GM23338 (cell line): ENCODE measurements at regions not wholly inside any gene's neighbourhood (a gene's known extent, or its start where the extent isn't known, plus 50 kb on each side); places are given as distances from the start of the nearest gene placed in this dataset.

Experiments
- ATAC-seq: fragments of 200-7000 bp; cut with Tn5 transposase; 3 replicates; pipeline ENCODE4 v1.9.1; 2020
- DNase-seq: peaks from one replicate; pipeline ENCODE4 v3.0.0-alpha.2; 2015; ENCODE audit warnings: low spot score
- H2AFZ ChIP-seq: fragments of 200-600 bp; sonication (generic); 2 replicates; pipeline ENCODE4 v1.8.0; 2016; ENCODE audit warnings: antibody characterized with exemption, mild to moderate bottlenecking, moderate library complexity
- H3F3A ChIP-seq: fragments of 200-600 bp; sonication (generic); replicated peaks from 2 replicates; pipeline ENCODE4 v1.8.0; 2017; ENCODE audit warnings: antibody characterized with exemption, mixed run types, low read depth
- H3K27ac ChIP-seq: fragments of 200-600 bp; sonication (generic); 2 replicates; pipeline ENCODE4 v1.6.1; 2016; ENCODE audit warnings: low read depth
- H3K27me3 ChIP-seq: fragments of 200-600 bp; sonication (generic); 2 replicates; pipeline ENCODE4 v1.8.0; 2016; ENCODE audit warnings: mild to moderate bottlenecking, mixed run types, moderate library complexity; ENCODE audit not compliant: insufficient read depth
- H3K36me3 ChIP-seq: fragments of 200-600 bp; sonication (generic); 2 replicates; pipeline ENCODE4 v1.8.0; 2016; ENCODE audit warnings: mild to moderate bottlenecking; ENCODE audit not compliant: insufficient read depth
- H3K4me1 ChIP-seq: fragments of 200-600 bp; sonication (generic); 2 replicates; pipeline ENCODE4 v1.8.0; 2016; ENCODE audit warnings: mild to moderate bottlenecking, moderate library complexity; ENCODE audit not compliant: insufficient read depth
- H3K4me2 ChIP-seq: fragments of 200-600 bp; sonication (generic); 2 replicates; pipeline ENCODE4 v1.7.1; 2017; ENCODE audit warnings: mixed run types
- H3K4me3 ChIP-seq: fragments of 200-600 bp; sonication (generic); 2 replicates; pipeline ENCODE4 v1.6.1; 2016; ENCODE audit warnings: mixed run types
- H3K79me2 ChIP-seq: fragments of 200-600 bp; sonication (generic); replicated peaks from 2 replicates; pipeline ENCODE4 v1.8.0; 2017; ENCODE audit warnings: mild to moderate bottlenecking; ENCODE audit not compliant: insufficient read depth
- H3K9me2 ChIP-seq: fragments of 200-600 bp; sonication (generic); 2 replicates; pipeline ENCODE4 v1.8.0; 2017; ENCODE audit not compliant: insufficient read depth
- H4K20me1 ChIP-seq: fragments of 200-600 bp; sonication (generic); replicated peaks from 2 replicates; pipeline ENCODE4 v1.8.0; 2017; ENCODE audit warnings: mild to moderate bottlenecking; ENCODE audit not compliant: insufficient read depth
- H3K27ac Mint-ChIP-seq: 2 replicates; pipeline ENCODE4 v1.8.0; 2020; ENCODE audit warnings: inconsistent platforms, mild to moderate bottlenecking, moderate library complexity, mixed read lengths
- H3K27me3 Mint-ChIP-seq: 3 replicates; pipeline ENCODE4 v1.8.0; 2022; ENCODE audit warnings: low read depth, mild to moderate bottlenecking, moderate library complexity, mixed read lengths, inconsistent platforms; ENCODE audit not compliant: insufficient read depth, poor library complexity
- H3K36me3 Mint-ChIP-seq: 3 replicates; pipeline ENCODE4 v1.8.0; 2021; ENCODE audit warnings: low read depth, mild to moderate bottlenecking, inconsistent platforms, moderate library complexity, mixed read lengths
- H3K4me1 Mint-ChIP-seq: 3 replicates; pipeline ENCODE4 v1.8.0; 2020; ENCODE audit warnings: mild to moderate bottlenecking, inconsistent platforms, mixed read lengths
- H3K4me3 Mint-ChIP-seq: 3 replicates; pipeline ENCODE4 v1.8.0; 2021; ENCODE audit warnings: moderate library complexity, mild to moderate bottlenecking, inconsistent platforms, mixed read lengths
- H3K9me3 Mint-ChIP-seq: 3 replicates; pipeline ENCODE4 v1.8.0; 2020; ENCODE audit warnings: moderate library complexity, mild to moderate bottlenecking, inconsistent platforms, mixed read lengths
- CREB1 ChIP-seq: fragments of 250-450 bp; sonication (Bioruptor Pico); IDR thresholded peaks from 2 replicates; pipeline ENCODE4 v1.5.0; 2020; ENCODE audit warnings: low read depth, mild to moderate bottlenecking, moderate library complexity
- EZH2 ChIP-seq: fragments of 200-600 bp; sonication (generic); IDR thresholded peaks from one replicate; pipeline ENCODE4 v1.8.0; 2017; ENCODE audit warnings: antibody characterized with exemption, mild to moderate bottlenecking, low read depth; ENCODE audit not compliant: unreplicated experiment
- EZH2phosphoT487 ChIP-seq: fragments of 200-600 bp; sonication (generic); IDR thresholded peaks from one replicate; pipeline ENCODE4 v1.8.1; 2018; ENCODE audit warnings: antibody characterized with exemption; ENCODE audit not compliant: unreplicated experiment
- JUNB ChIP-seq: IDR thresholded peaks from one replicate; pipeline ENCODE4 v1.6.1; 2016; ENCODE audit warnings: antibody characterized with exemption; ENCODE audit not compliant: unreplicated experiment
- NANOG ChIP-seq: IDR thresholded peaks from 2 replicates; pipeline ENCODE4 v1.6.1; 2016; ENCODE audit warnings: antibody characterized with exemption, borderline replicate concordance
- POLR2AphosphoS5 ChIP-seq: IDR thresholded peaks from 2 replicates; pipeline ENCODE4 v1.6.1; 2016; ENCODE audit warnings: antibody characterized with exemption, low read depth
- STAT1 ChIP-seq: IDR thresholded peaks from one replicate; pipeline ENCODE4 v1.6.1; 2016; ENCODE audit warnings: antibody characterized with exemption; ENCODE audit not compliant: unreplicated experiment
- ZNF114 ChIP-seq: fragments of 250-450 bp; sonication (Bioruptor Pico); IDR thresholded peaks from 2 replicates; pipeline ENCODE4 v1.5.0; 2020; ENCODE audit warnings: mild to moderate bottlenecking, moderate library complexity
- ZNF331 ChIP-seq: fragments of 250-450 bp; sonication (Bioruptor Pico); IDR thresholded peaks from 2 replicates; pipeline ENCODE4 v1.5.0; 2020; ENCODE audit warnings: low read depth, mild to moderate bottlenecking, moderate library complexity
- TF ChIP-seq, protein P1 (sequence below): fragments of 250-450 bp; sonication (Bioruptor Pico); IDR thresholded peaks from 2 replicates; pipeline ENCODE4 v1.5.0; 2020; ENCODE audit warnings: mild to moderate bottlenecking, moderate library complexity
- TF ChIP-seq, protein P2 (sequence below): IDR thresholded peaks from 2 replicates; pipeline ENCODE4 v1.6.1; 2016; ENCODE audit warnings: antibody characterized with exemption
- TF ChIP-seq, protein P3 (sequence below): IDR thresholded peaks from one replicate; pipeline ENCODE4 v1.6.1; 2018; ENCODE audit warnings: antibody characterized with exemption; ENCODE audit not compliant: unreplicated experiment
- TF ChIP-seq, protein P4 (sequence below), 2 experiments: fragments of 200-600 bp in 1 of 2; sonication (generic) in 1 of 2; conservative IDR thresholded peaks; 2 replicates each; pipeline versions ENCODE4 v1.5.1 to v1.6.1; 2016 to 2017; ENCODE audit warnings: antibody characterized with exemption in 2 of 2, low read depth in 2 of 2, mild to moderate bottlenecking in 2 of 2, moderate library complexity in 1 of 2

DNA sequence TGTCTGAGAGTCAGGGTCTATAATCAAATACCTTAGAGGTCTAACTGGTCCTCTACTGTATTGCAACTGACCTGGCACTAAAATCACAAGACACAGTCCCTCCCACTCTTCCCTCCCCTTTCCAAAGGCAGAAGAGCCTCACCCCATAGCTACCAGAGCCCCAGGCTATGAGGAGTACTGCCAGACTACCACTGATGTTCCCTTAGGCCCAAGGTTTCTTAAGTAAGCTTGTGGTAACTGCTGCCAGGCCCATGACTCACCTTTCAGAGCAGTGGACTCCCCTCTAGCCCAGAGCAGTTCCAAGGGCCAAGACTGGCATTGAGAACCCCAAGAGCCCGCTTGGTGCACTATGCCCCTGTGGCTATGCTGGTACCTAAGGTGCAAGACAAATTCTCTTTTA lies 1193.4 kb downstream of the DSC3 start:
- no peak for ATAC-seq
- DNase-seq = no peak
- TF ChIP-seq CREB1 (CRISPR knock-in tag) = no peak
- TF ChIP-seq STAT1 = no peak
- TF ChIP-seq JUNB = no peak
- TF ChIP-seq EZH2phosphoT487 = no peak
- TF ChIP-seq EZH2 = no peak
- TF ChIP-seq ZNF331 (CRISPR knock-in tag) = no peak
- TF ChIP-seq, protein P1, sequence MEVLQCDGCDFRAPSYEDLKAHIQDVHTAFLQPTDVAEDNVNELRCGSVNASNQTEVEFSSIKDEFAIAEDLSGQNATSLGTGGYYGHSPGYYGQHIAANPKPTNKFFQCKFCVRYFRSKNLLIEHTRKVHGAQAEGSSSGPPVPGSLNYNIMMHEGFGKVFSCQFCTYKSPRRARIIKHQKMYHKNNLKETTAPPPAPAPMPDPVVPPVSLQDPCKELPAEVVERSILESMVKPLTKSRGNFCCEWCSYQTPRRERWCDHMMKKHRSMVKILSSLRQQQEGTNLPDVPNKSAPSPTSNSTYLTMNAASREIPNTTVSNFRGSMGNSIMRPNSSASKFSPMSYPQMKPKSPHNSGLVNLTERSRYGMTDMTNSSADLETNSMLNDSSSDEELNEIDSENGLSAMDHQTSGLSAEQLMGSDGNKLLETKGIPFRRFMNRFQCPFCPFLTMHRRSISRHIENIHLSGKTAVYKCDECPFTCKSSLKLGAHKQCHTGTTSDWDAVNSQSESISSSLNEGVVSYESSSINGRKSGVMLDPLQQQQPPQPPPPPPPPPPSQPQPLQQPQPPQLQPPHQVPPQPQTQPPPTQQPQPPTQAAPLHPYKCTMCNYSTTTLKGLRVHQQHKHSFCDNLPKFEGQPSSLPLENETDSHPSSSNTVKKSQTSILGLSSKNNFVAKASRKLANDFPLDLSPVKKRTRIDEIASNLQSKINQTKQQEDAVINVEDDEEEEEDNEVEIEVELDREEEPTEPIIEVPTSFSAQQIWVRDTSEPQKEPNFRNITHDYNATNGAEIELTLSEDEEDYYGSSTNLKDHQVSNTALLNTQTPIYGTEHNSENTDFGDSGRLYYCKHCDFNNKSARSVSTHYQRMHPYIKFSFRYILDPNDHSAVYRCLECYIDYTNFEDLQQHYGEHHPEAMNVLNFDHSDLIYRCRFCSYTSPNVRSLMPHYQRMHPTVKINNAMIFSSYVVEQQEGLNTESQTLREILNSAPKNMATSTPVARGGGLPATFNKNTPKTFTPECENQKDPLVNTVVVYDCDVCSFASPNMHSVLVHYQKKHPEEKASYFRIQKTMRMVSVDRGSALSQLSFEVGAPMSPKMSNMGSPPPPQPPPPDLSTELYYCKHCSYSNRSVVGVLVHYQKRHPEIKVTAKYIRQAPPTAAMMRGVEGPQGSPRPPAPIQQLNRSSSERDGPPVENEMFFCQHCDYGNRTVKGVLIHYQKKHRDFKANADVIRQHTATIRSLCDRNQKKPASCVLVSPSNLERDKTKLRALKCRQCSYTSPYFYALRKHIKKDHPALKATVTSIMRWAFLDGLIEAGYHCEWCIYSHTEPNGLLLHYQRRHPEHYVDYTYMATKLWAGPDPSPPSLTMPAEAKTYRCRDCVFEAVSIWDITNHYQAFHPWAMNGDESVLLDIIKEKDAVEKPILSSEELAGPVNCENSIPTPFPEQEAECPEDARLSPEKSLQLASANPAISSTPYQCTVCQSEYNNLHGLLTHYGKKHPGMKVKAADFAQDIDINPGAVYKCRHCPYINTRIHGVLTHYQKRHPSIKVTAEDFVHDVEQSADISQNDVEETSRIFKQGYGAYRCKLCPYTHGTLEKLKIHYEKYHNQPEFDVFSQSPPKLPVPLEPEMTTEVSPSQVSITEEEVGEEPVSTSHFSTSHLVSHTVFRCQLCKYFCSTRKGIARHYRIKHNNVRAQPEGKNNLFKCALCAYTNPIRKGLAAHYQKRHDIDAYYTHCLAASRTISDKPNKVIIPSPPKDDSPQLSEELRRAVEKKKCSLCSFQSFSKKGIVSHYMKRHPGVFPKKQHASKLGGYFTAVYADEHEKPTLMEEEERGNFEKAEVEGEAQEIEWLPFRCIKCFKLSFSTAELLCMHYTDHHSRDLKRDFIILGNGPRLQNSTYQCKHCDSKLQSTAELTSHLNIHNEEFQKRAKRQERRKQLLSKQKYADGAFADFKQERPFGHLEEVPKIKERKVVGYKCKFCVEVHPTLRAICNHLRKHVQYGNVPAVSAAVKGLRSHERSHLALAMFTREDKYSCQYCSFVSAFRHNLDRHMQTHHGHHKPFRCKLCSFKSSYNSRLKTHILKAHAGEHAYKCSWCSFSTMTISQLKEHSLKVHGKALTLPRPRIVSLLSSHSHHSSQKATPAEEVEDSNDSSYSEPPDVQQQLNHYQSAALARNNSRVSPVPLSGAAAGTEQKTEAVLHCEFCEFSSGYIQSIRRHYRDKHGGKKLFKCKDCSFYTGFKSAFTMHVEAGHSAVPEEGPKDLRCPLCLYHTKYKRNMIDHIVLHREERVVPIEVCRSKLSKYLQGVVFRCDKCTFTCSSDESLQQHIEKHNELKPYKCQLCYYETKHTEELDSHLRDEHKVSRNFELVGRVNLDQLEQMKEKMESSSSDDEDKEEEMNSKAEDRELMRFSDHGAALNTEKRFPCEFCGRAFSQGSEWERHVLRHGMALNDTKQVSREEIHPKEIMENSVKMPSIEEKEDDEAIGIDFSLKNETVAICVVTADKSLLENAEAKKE (CRISPR knock-in tag) = no peak
- TF ChIP-seq ZNF114 (CRISPR knock-in tag) = no peak
- TF ChIP-seq POLR2AphosphoS5 = no peak
- TF ChIP-seq, protein P2, sequence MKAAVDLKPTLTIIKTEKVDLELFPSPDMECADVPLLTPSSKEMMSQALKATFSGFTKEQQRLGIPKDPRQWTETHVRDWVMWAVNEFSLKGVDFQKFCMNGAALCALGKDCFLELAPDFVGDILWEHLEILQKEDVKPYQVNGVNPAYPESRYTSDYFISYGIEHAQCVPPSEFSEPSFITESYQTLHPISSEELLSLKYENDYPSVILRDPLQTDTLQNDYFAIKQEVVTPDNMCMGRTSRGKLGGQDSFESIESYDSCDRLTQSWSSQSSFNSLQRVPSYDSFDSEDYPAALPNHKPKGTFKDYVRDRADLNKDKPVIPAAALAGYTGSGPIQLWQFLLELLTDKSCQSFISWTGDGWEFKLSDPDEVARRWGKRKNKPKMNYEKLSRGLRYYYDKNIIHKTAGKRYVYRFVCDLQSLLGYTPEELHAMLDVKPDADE = no peak
- no peak for TF ChIP-seq NANOG
- TF ChIP-seq, protein P3, sequence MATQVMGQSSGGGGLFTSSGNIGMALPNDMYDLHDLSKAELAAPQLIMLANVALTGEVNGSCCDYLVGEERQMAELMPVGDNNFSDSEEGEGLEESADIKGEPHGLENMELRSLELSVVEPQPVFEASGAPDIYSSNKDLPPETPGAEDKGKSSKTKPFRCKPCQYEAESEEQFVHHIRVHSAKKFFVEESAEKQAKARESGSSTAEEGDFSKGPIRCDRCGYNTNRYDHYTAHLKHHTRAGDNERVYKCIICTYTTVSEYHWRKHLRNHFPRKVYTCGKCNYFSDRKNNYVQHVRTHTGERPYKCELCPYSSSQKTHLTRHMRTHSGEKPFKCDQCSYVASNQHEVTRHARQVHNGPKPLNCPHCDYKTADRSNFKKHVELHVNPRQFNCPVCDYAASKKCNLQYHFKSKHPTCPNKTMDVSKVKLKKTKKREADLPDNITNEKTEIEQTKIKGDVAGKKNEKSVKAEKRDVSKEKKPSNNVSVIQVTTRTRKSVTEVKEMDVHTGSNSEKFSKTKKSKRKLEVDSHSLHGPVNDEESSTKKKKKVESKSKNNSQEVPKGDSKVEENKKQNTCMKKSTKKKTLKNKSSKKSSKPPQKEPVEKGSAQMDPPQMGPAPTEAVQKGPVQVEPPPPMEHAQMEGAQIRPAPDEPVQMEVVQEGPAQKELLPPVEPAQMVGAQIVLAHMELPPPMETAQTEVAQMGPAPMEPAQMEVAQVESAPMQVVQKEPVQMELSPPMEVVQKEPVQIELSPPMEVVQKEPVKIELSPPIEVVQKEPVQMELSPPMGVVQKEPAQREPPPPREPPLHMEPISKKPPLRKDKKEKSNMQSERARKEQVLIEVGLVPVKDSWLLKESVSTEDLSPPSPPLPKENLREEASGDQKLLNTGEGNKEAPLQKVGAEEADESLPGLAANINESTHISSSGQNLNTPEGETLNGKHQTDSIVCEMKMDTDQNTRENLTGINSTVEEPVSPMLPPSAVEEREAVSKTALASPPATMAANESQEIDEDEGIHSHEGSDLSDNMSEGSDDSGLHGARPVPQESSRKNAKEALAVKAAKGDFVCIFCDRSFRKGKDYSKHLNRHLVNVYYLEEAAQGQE = no peak
- TF ChIP-seq, protein P4, sequence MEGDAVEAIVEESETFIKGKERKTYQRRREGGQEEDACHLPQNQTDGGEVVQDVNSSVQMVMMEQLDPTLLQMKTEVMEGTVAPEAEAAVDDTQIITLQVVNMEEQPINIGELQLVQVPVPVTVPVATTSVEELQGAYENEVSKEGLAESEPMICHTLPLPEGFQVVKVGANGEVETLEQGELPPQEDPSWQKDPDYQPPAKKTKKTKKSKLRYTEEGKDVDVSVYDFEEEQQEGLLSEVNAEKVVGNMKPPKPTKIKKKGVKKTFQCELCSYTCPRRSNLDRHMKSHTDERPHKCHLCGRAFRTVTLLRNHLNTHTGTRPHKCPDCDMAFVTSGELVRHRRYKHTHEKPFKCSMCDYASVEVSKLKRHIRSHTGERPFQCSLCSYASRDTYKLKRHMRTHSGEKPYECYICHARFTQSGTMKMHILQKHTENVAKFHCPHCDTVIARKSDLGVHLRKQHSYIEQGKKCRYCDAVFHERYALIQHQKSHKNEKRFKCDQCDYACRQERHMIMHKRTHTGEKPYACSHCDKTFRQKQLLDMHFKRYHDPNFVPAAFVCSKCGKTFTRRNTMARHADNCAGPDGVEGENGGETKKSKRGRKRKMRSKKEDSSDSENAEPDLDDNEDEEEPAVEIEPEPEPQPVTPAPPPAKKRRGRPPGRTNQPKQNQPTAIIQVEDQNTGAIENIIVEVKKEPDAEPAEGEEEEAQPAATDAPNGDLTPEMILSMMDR (conservative IDR thresholded peaks at IDR 0.05; ENCODE audit: low read depth in 2 of 2) = no peak

More for the DNA sequence above, 1193.4 kb downstream of the DSC3 start:
- Mint-ChIP-seq H3K9me3 (no peaks in the 10 kb centered on the region; the same call in 2 of the 3 replicates), H3K4me1 (peaks cover 6% of the 10 kb centered on the region; the same call in 2 of the 3 replicates), H3K36me3 (no peaks in the 10 kb centered on the region; the same call in 2 of the 3 replicates), H3K27me3 (peaks cover 2% of the 10 kb centered on the region), H3K4me3 (no peak overlapping the region), H3K27ac (no peak overlapping the region)
- no peaks in the 10 kb centered on the region for H3K4me1 ChIP-seq
- H4K20me1 ChIP-seq = no peaks in the 10 kb centered on the region
- H2AFZ ChIP-seq = no peak overlapping the region
- H3K79me2 ChIP-seq = no peaks in the 10 kb centered on the region
- no peak overlapping the region for H3K27ac ChIP-seq
- H3K36me3 ChIP-seq = no peaks in the 10 kb centered on the region; the same call in 1 of the 2 replicates
- H3K4me2 ChIP-seq = no peak overlapping the region
- H3K9me2 ChIP-seq = peaks cover 12% of the 10 kb centered on the region; the same call in 1 of the 2 replicates
- H3K27me3 ChIP-seq = no peaks in the 10 kb centered on the region
- H3K4me3 ChIP-seq = no peak overlapping the region
- H3F3A ChIP-seq = no peaks in the 10 kb centered on the region
